K562 (cell line): ENCODE measurements at regions not wholly inside any gene's neighbourhood (a gene's known extent, or its start where the extent isn't known, plus 50 kb on each side); places are given as distances from the start of the nearest gene placed in this dataset.

Experiments used
- ATAC-seq: fragments of 200-7000 bp; cut with Tn5 transposase; 3 replicates; pipeline ENCODE4 v1.9.1; 2020; ENCODE audit warnings: moderate library complexity
- BruUV-seq: library from RNA; stranded (reverse); fragments of 400-500 nt; replicated peaks from 2 replicates; lab custom pipeline; 2021; lab: Mats Ljungman, UMichigan
- CTCF ChIA-PET: fragments of 300-600 bp; formaldehyde crosslinking; extraction: SDS; loops from one replicate; lab custom pipeline; 2021; ENCODE audit warnings: low intra/inter-chr PET ratio; lab: Yijun Ruan, JAX
- POLR2A ChIA-PET: fragments of 300-600, 350-650 bp; sonication (Branson Sonifier 250); formaldehyde crosslinking; extraction: SDS; loops from one replicate; lab custom pipeline; 2021; ENCODE audit warnings: antibody characterized with exemption, inconsistent platforms; lab: Yijun Ruan, JAX
- DNase-seq, 4 experiments: peaks; one replicate each; pipeline versions ENCODE4 v3.0.0 to v3.0.0-alpha.2; 2011 to 2018; ENCODE audit warnings: low spot score in 3 of 4, mixed read lengths in 3 of 4; ENCODE audit errors: extremely low read depth in 1 of 4
- FAIRE-seq: peaks from 2 replicates; lab custom pipeline; 2011; peaks lifted over from hg19 to GRCh38; lab: Jason Lieb, UNC
- H2AFZ ChIP-seq: 2 replicates; pipeline ENCODE4 v1.6.0; 2011; ENCODE audit warnings: low read depth, low read length, control low read depth, inconsistent platforms
- H3K27ac ChIP-seq: fragments of 200-600 bp; 3 replicates; pipeline ENCODE4 v1.8.0; 2011; ENCODE audit warnings: low read depth, mild to moderate bottlenecking, control low read depth, inconsistent platforms, low read length, moderate library complexity, mixed read lengths; ENCODE audit errors: extremely low read depth
- H3K27me3 ChIP-seq, 2 experiments: fragments of 300-600 bp in 1 of 2; 2 replicates in 1 of 2; 3 replicates in 1 of 2; pipeline versions ENCODE4 v1.6.0 to v1.8.0; 2011; ENCODE audit warnings: inconsistent platforms in 2 of 2, low read length in 2 of 2, mild to moderate bottlenecking in 1 of 2, mixed read lengths in 1 of 2, moderate library complexity in 1 of 2; ENCODE audit not compliant: control insufficient read depth in 2 of 2, insufficient read depth in 2 of 2
- H3K36me3 ChIP-seq: fragments of 300-600 bp; 3 replicates; pipeline ENCODE4 v1.8.0; 2011; ENCODE audit warnings: mild to moderate bottlenecking, low read length, inconsistent platforms; ENCODE audit not compliant: control insufficient read depth, insufficient read depth
- H3K4me1 ChIP-seq, 2 experiments: fragments of 200-600 bp in 1 of 2; replicated peaks in 1 of 2; 2 replicates in 1 of 2; 3 replicates in 1 of 2; pipeline versions ENCODE4 v1.5.1 to v1.8.0; 2011; ENCODE audit warnings: inconsistent platforms in 2 of 2, low read length in 2 of 2, mild to moderate bottlenecking in 1 of 2, mixed read lengths in 1 of 2, moderate library complexity in 1 of 2; ENCODE audit not compliant: control insufficient read depth in 2 of 2, insufficient read depth in 2 of 2
- H3K4me2 ChIP-seq: 2 replicates; pipeline ENCODE4 v1.6.1; 2011; ENCODE audit warnings: low read length, control low read depth, inconsistent platforms, mixed read lengths; ENCODE audit not compliant: insufficient read depth
- H3K4me3 ChIP-seq: fragments of 200-600 bp; sonication (generic), shearing (Covaris generic); 2 replicates; pipeline ENCODE4 v1.5.1; 2016; ENCODE audit warnings: control low read depth, inconsistent platforms
- H3K79me2 ChIP-seq: fragments of 200-600 bp; 3 replicates; pipeline ENCODE4 v1.8.0; 2011; ENCODE audit warnings: low read length, inconsistent platforms; ENCODE audit not compliant: control insufficient read depth, insufficient read depth
- H3K9ac ChIP-seq, 2 experiments: 2 replicates each; pipeline versions ENCODE4 v1.6.0 to v1.6.1; 2011; ENCODE audit warnings: low read depth in 2 of 2, low read length in 2 of 2, control low read depth in 1 of 2, inconsistent platforms in 1 of 2, mild to moderate bottlenecking in 1 of 2, mixed read lengths in 1 of 2; ENCODE audit not compliant: insufficient read depth in 1 of 2
- H3K9me1 ChIP-seq: one replicate; pipeline ENCODE4 v1.6.0; 2011; ENCODE audit warnings: inconsistent platforms, mild to moderate bottlenecking, low read length, moderate library complexity; ENCODE audit not compliant: control insufficient read depth, insufficient read depth
- H3K9me3 ChIP-seq: replicated peaks from 2 replicates; pipeline ENCODE4 v1.5.1; 2011; ENCODE audit warnings: low read depth, low read length, inconsistent platforms; ENCODE audit not compliant: control insufficient read depth, insufficient read depth
- H4K20me1 ChIP-seq: replicated peaks from 2 replicates; pipeline ENCODE4 v1.6.1; 2011; ENCODE audit warnings: low read length, inconsistent platforms, mixed read lengths; ENCODE audit not compliant: control insufficient read depth, insufficient read depth
- ARID3B ChIP-seq: fragments of 250-450 bp; sonication (Bioruptor Pico); IDR thresholded peaks from 2 replicates; pipeline ENCODE4 v1.4.0; 2020; ENCODE audit warnings: borderline replicate concordance
- CREB3L1 ChIP-seq: fragments of 450-650 bp; IDR thresholded peaks from 2 replicates; pipeline ENCODE4 v1.6.1; 2014; ENCODE audit warnings: low read depth, mild to moderate bottlenecking, moderate library complexity, borderline replicate concordance
- DIDO1 ChIP-seq: fragments of 450-650 bp; IDR thresholded peaks from 2 replicates; pipeline ENCODE4 v1.6.1; 2016; ENCODE audit warnings: low read depth, missing biosample characterization, missing genetic modification characterization
- ETV6 ChIP-seq, 3 experiments: fragments of 150-350 bp in 1 of 3; sonication (generic) in 1 of 3; formaldehyde crosslinking in 1 of 3; IDR thresholded peaks; 2 replicates each; pipeline versions ENCODE4 v1.6.1 to v1.8.0; 2014 to 2022; ENCODE audit warnings: borderline replicate concordance in 2 of 3, low read depth in 2 of 3, antibody characterized with exemption in 1 of 3, low read length in 1 of 3, mild to moderate bottlenecking in 1 of 3, missing genetic modification reagents in 1 of 3
- FOS ChIP-seq: IDR thresholded peaks from 3 replicates; pipeline ENCODE4 v1.6.1; 2011; ENCODE audit not compliant: insufficient read length; ENCODE audit errors: extremely low read depth
- HLTF ChIP-seq: fragments of 450-650 bp; IDR thresholded peaks from 2 replicates; pipeline ENCODE4 v1.6.1; 2016
- HSF4 ChIP-seq: fragments of 250-450 bp; sonication (Bioruptor Pico); IDR thresholded peaks from 2 replicates; pipeline ENCODE4 v2.1.2; 2022; ENCODE audit warnings: mild to moderate bottlenecking, moderate library complexity, borderline replicate concordance
- KDM5B ChIP-seq: fragments of 200-600 bp; sonication (generic); IDR thresholded peaks from 2 replicates; pipeline ENCODE4 v1.6.1; 2012; ENCODE audit warnings: low read depth, mild to moderate bottlenecking, moderate library complexity, low read length, control low read depth, inconsistent platforms; ENCODE audit not compliant: insufficient replicate concordance
- L3MBTL2 ChIP-seq: fragments of 450-650 bp; IDR thresholded peaks from 2 replicates; pipeline ENCODE4 v1.6.1; 2016; ENCODE audit warnings: mild to moderate bottlenecking, moderate library complexity
- MCM7 ChIP-seq, 2 experiments: fragments of 450-650 bp; IDR thresholded peaks; 2 replicates each; pipeline ENCODE4 v1.6.1; 2016 to 2018
- NFRKB ChIP-seq: fragments of 450-650 bp; IDR thresholded peaks from 2 replicates; pipeline ENCODE4 v1.6.1; 2016; ENCODE audit warnings: low read depth
- PRPF4 ChIP-seq: fragments of 200-400 bp; formaldehyde crosslinking; IDR thresholded peaks from one replicate; pipeline ENCODE4 v1.6.1; 2017; ENCODE audit warnings: low read length, low read depth, mild to moderate bottlenecking; ENCODE audit not compliant: insufficient read depth, poor library complexity, severe bottlenecking
- SETDB1 ChIP-seq: IDR thresholded peaks from one replicate; pipeline ENCODE4 v1.6.1; 2012; ENCODE audit warnings: low read length, control low read depth, inconsistent platforms
- SLC30A9 ChIP-seq: fragments of 250-450 bp; sonication (Bioruptor Pico); IDR thresholded peaks from 2 replicates; pipeline ENCODE4 v1.8.0; 2022; ENCODE audit warnings: mild to moderate bottlenecking, moderate library complexity
- THRAP3 ChIP-seq: fragments of 450-650 bp; IDR thresholded peaks from 2 replicates; pipeline ENCODE4 v1.6.1; 2016; ENCODE audit warnings: mild to moderate bottlenecking, inconsistent platforms, borderline replicate concordance
- TSC22D4 ChIP-seq: fragments of 450-650 bp; IDR thresholded peaks from 2 replicates; pipeline ENCODE4 v1.6.1; 2016; ENCODE audit warnings: missing genetic modification characterization, missing biosample characterization, control low read depth
- ZKSCAN3 ChIP-seq: fragments of 250-450 bp; sonication (Bioruptor Pico); IDR thresholded peaks from 2 replicates; pipeline ENCODE4 v1.4.0; 2020
- ZNF12 ChIP-seq: sonication (generic); formaldehyde crosslinking; IDR thresholded peaks from 2 replicates; pipeline ENCODE4 v1.4.0; 2020; ENCODE audit warnings: mild to moderate bottlenecking, missing genetic modification reagents
- ZNF121 ChIP-seq: sonication (generic); formaldehyde crosslinking; conservative IDR thresholded peaks from 2 replicates; pipeline ENCODE4 v1.8.0; 2022; ENCODE audit warnings: missing genetic modification reagents
- ZNF140 ChIP-seq: fragments of 250-450 bp; sonication (Bioruptor Pico); IDR thresholded peaks from 2 replicates; pipeline ENCODE4 v1.8.0; 2021; ENCODE audit warnings: moderate library complexity, mild to moderate bottlenecking, inconsistent platforms
- ZNF644 ChIP-seq: fragments of 200-800 bp; sonication (Bioruptor generic); IDR thresholded peaks from 2 replicates; pipeline ENCODE4 v1.6.1; 2016; ENCODE audit warnings: low read depth, missing genetic modification characterization, missing compliant biosample characterization
- ZNF76 ChIP-seq: fragments of 250-450 bp; sonication (Bioruptor Pico); IDR thresholded peaks from 2 replicates; pipeline ENCODE4 v1.4.0; 2020; ENCODE audit warnings: mild to moderate bottlenecking, moderate library complexity, borderline replicate concordance
- WGBS: fragments of 100-300 bp; shearing (Covaris generic); methylation state at CpG from one replicate; pipeline ENCODE4 v1.1.6; 2016; ENCODE audit warnings: low coverage, mixed read lengths; ENCODE audit not compliant: insufficient coverage; ENCODE audit errors: missing lambda C conversion rate; 5-methylcytosine and 5-hydroxymethylcytosine counted together
- in situ Hi-C: fragments of 300-500 bp; cut with MboI; formaldehyde crosslinking; loops from 4 replicates; pipeline ENCODE4 v1.15.0; 2018; ENCODE audit warnings: inconsistent platforms, mixed read lengths
- intact Hi-C: fragments of 100-400 bp; cut with micrococcal nuclease; formaldehyde crosslinking; loops from 2 replicates; pipeline ENCODE4 v1.14.2; 2022

- TF ChIP-seq ARID3B (CRISPR knock-in tag) (no peak), KDM5B (no peak), HSF4 (CRISPR knock-in tag) (no peak), ZNF121 (no peak), L3MBTL2 (no peak), SETDB1 (no peak), HLTF (no peak), ETV6 (IDR thresholded peaks at IDR 0.05; ENCODE audit: borderline replicate concordance in 1 of 2, low read depth in 2 of 2, low read length in 1 of 2) (no peak), ETV6 (CRISPR knock-in tag; IDR thresholded peaks at IDR 0.05; ENCODE audit: borderline replicate concordance) (no peak), ZKSCAN3 (CRISPR knock-in tag) (no peak)
These were observed 243.3 kb downstream of the ARAP2 start (continued) for GRCh38 chr4:36000941-36001557.

GRCh38 chr4:36003051-36003450 is 241.3 kb downstream of the ARAP2 start:
- no peak for DNase-seq
- intact Hi-C loops (no loop called here), in situ Hi-C loops (no loop called here)
- ATAC-seq = no peak
- 3% methylated on average over 12 of the region's 12 CpGs for WGBS
- Histone ChIP-seq H3K79me2 (no peaks in the 10 kb centered on the region), H3K9me1 (no peaks in the 10 kb centered on the region), H2AFZ (no peak overlapping the region), H3K9me3 (no peaks in the 10 kb centered on the region), H3K27me3 (no peaks in the 10 kb centered on the region), H3K9ac (no peak overlapping the region), H3K4me3 (no peak overlapping the region), H3K4me1 (no peaks in the 10 kb centered on the region), H4K20me1 (no peaks in the 10 kb centered on the region), H3K27ac (no peak overlapping the region), H3K36me3 (no peaks in the 10 kb centered on the region), H3K4me2 (no peak overlapping the region)
- FAIRE-seq = no peak
- POLR2A ChIA-PET = no interaction called here
- CTCF ChIA-PET = no interaction called here
- no TSS peak for BruUV-seq
- TF ChIP-seq SLC30A9 (CRISPR knock-in tag) (no peak), PRPF4 (no peak), ZNF140 (CRISPR knock-in tag) (no peak), ZNF12 (no peak), MCM7 (IDR thresholded peaks at IDR 0.05) (no peak), THRAP3 (no peak), NFRKB (no peak), CREB3L1 (no peak), ZNF644 (tag) (no peak), FOS (no peak), ZNF76 (CRISPR knock-in tag) (no peak), TSC22D4 (no peak), DIDO1 (tag) (no peak)
